ENCODE measurements at regions not wholly inside any gene's neighbourhood (a gene's known extent, or its start where the extent isn't known, plus 50 kb on each side); places are given as distances from the start of the nearest gene placed in this dataset.

- no peak for TF ChIP-seq CTCF (IDR thresholded peaks at IDR 0.05)
- TF ChIP-seq POLR2A (IDR thresholded peaks at IDR 0.05): no peak
Measured at GRCh38 chr7:18341756-18342155, 153.8 kb upstream of the HDAC9 start.
